GM12878 (cell line): ENCODE measurements at regions not wholly inside any gene's neighbourhood (a gene's known extent, or its start where the extent isn't known, plus 50 kb on each side); places are given as distances from the start of the nearest gene placed in this dataset.

Experiments used
- ATAC-seq: fragments of 200-7000 bp; cut with Tn5 transposase; 3 replicates; pipeline ENCODE4 v1.9.1; 2020; ENCODE audit warnings: mild to moderate bottlenecking, moderate library complexity
- BruUV-seq: library from RNA; stranded (reverse); fragments of 400-500 nt; replicated peaks from 2 replicates; lab custom pipeline; 2021; lab: Mats Ljungman, UMichigan
- CTCF ChIA-PET: fragments of 300-600 bp; sonication (Branson Sonifier 250); formaldehyde crosslinking; extraction: SDS; loops from one replicate; lab custom pipeline; 2021; ENCODE audit warnings: inconsistent platforms; lab: Yijun Ruan, JAX
- POLR2A ChIA-PET: fragments of 350-600 bp; formaldehyde crosslinking; extraction: SDS; loops from one replicate; lab custom pipeline; 2021; ENCODE audit warnings: inconsistent platforms; lab: Charles Lee
- RAD21 ChIA-PET: fragments of 300-600 bp; sonication (Branson Sonifier 250); formaldehyde crosslinking; loops from one replicate; lab custom pipeline; 2023; ENCODE audit warnings: antibody characterized with exemption; ENCODE audit not compliant: unreplicated experiment; lab: Charles Lee
- SMC1A ChIA-PET: fragments of 300-600 bp; sonication (Branson Sonifier 250); formaldehyde crosslinking; loops from one replicate; lab custom pipeline; 2023; ENCODE audit not compliant: unreplicated experiment, uncharacterized antibody; lab: Charles Lee
- DNase-seq: peaks from one replicate; pipeline ENCODE4 v3.0.0-alpha.2; 2011; ENCODE audit warnings: low read depth, low spot score
- FAIRE-seq: peaks from 3 replicates; lab custom pipeline; 2011; peaks lifted over from hg19 to GRCh38; lab: Jason Lieb, UNC
- H2AFZ ChIP-seq: 2 replicates; pipeline ENCODE4 v1.6.0; 2011; ENCODE audit warnings: low read depth, low read length, control low read depth; ENCODE audit not compliant: control insufficient read depth
- H3K27ac ChIP-seq: 2 replicates; pipeline ENCODE4 v1.5.1; 2011; ENCODE audit warnings: control low read depth; ENCODE audit not compliant: control insufficient read depth, insufficient read depth
- H3K27me3 ChIP-seq, 2 experiments: replicated peaks in 1 of 2; 2 replicates each; pipeline versions ENCODE4 v1.6.0 to v1.6.1; 2011; ENCODE audit warnings: low read length in 1 of 2; ENCODE audit not compliant: control insufficient read depth in 2 of 2, insufficient read depth in 2 of 2
- H3K36me3 ChIP-seq, 2 experiments: 2 replicates each; pipeline ENCODE4 v1.5.1; 2011; ENCODE audit warnings: low read length in 1 of 2; ENCODE audit not compliant: control insufficient read depth in 2 of 2, insufficient read depth in 2 of 2
- H3K4me1 ChIP-seq: 2 replicates; pipeline ENCODE4 v1.6.1; 2011; ENCODE audit warnings: mild to moderate bottlenecking, low read length, moderate library complexity, mixed read lengths; ENCODE audit not compliant: control insufficient read depth, insufficient read depth
- H3K4me2 ChIP-seq: 2 replicates; pipeline ENCODE4 v1.6.0; 2011; ENCODE audit warnings: control low read depth; ENCODE audit not compliant: control insufficient read depth, insufficient read depth
- H3K4me3 ChIP-seq: fragments of 200-600 bp; sonication (generic); 2 replicates; pipeline ENCODE4 v1.5.1; 2016
- H3K79me2 ChIP-seq: 2 replicates; pipeline ENCODE4 v1.6.0; 2011; ENCODE audit warnings: low read length; ENCODE audit not compliant: control insufficient read depth, insufficient read depth
- H3K9ac ChIP-seq: 2 replicates; pipeline ENCODE4 v1.8.0; 2011; ENCODE audit warnings: low read length, control low read depth, mixed read lengths; ENCODE audit not compliant: control insufficient read depth, insufficient read depth
- H3K9me3 ChIP-seq: replicated peaks from 3 replicates; pipeline ENCODE4 v1.5.1; 2011; ENCODE audit warnings: mild to moderate bottlenecking, low read length; ENCODE audit not compliant: control insufficient read depth, insufficient read depth
- H4K20me1 ChIP-seq: 2 replicates; pipeline ENCODE4 v1.6.0; 2011; ENCODE audit not compliant: control insufficient read depth, insufficient read depth
- WGBS: methylation state at CpG from one replicate; pipeline ENCODE4 v1.1.6; 2016; ENCODE audit warnings: low lambda C conversion rate; ENCODE audit not compliant: insufficient replicate concordance, insufficient coverage; ENCODE audit errors: missing lambda C conversion rate; 5-methylcytosine and 5-hydroxymethylcytosine counted together
- in situ Hi-C: fragments of 300-500 bp; cut with MboI; formaldehyde crosslinking; loops from 9 replicates; pipeline ENCODE4 v1.14.3; 2018; ENCODE audit warnings: mixed read lengths
- intact Hi-C: fragments of 100-400 bp; cut with micrococcal nuclease; formaldehyde crosslinking; loops from one replicate; pipeline ENCODE4 v1.14.2; 2022; ENCODE audit not compliant: unreplicated experiment
- TF ChIP-seq, protein P1 (sequence below), 3 experiments: IDR thresholded peaks in 2 of 3; conservative IDR thresholded peaks in 1 of 3; 2 replicates each; pipeline ENCODE4 v1.5.1; 2011; ENCODE audit warnings: low read depth in 3 of 3, low read length in 3 of 3, mild to moderate bottlenecking in 3 of 3, control low read depth in 2 of 3, moderate library complexity in 2 of 3, inconsistent platforms in 1 of 3, mixed read lengths in 1 of 3; ENCODE audit not compliant: control insufficient read depth in 2 of 3, insufficient read depth in 1 of 3; ENCODE audit errors: extremely low read depth in 1 of 3
- TF ChIP-seq, protein P2 (sequence below): fragments of 450-650 bp; IDR thresholded peaks from 2 replicates; pipeline ENCODE4 v1.6.1; 2017; ENCODE audit warnings: mild to moderate bottlenecking, moderate library complexity

DNA sequence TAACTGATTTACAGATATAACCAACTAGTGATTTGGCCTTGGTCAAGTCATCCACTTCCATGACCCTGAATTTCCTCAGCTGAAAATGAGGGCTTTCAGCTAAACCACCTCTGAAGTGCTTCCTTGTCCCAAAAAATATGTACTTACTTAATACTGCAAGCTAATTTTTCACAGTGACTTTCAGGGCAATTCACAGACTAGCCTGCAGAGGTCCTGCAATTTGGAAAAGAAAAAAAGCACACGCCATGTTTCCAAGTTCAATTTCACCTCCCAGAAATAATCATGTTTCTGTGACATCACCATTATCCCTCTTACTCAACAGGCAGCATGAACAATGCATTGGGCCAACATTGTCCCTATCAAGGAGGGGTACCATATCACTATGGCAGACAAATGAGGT is 218.2 kb downstream of the SHOX2 start:
- H3K4me3 ChIP-seq: no peak overlapping the region
- no peaks in the 10 kb centered on the region for H3K36me3 ChIP-seq
- no peak overlapping the region for H3K9ac ChIP-seq
- in situ Hi-C loops (no loop called here), intact Hi-C loops (no loop called here)
- no peak for FAIRE-seq
- no peak overlapping the region for H2AFZ ChIP-seq
- H3K4me1 ChIP-seq: no peaks in the 10 kb centered on the region
- no peak for DNase-seq
- TF ChIP-seq, protein P1, sequence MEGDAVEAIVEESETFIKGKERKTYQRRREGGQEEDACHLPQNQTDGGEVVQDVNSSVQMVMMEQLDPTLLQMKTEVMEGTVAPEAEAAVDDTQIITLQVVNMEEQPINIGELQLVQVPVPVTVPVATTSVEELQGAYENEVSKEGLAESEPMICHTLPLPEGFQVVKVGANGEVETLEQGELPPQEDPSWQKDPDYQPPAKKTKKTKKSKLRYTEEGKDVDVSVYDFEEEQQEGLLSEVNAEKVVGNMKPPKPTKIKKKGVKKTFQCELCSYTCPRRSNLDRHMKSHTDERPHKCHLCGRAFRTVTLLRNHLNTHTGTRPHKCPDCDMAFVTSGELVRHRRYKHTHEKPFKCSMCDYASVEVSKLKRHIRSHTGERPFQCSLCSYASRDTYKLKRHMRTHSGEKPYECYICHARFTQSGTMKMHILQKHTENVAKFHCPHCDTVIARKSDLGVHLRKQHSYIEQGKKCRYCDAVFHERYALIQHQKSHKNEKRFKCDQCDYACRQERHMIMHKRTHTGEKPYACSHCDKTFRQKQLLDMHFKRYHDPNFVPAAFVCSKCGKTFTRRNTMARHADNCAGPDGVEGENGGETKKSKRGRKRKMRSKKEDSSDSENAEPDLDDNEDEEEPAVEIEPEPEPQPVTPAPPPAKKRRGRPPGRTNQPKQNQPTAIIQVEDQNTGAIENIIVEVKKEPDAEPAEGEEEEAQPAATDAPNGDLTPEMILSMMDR (IDR thresholded peaks at IDR 0.05 in 2 of 3, conservative IDR thresholded peaks at IDR 0.05 in 1 of 3; ENCODE audit: control insufficient read depth in 2 of 3, extremely low read depth in 1 of 3, insufficient read depth in 1 of 3, low read depth in 3 of 3, low read length in 3 of 3): 0 out of 6 replicates have a peak, but pooled peaks of 1 of the 3 experiments have one; percentile 15
- TF ChIP-seq, protein P2, sequence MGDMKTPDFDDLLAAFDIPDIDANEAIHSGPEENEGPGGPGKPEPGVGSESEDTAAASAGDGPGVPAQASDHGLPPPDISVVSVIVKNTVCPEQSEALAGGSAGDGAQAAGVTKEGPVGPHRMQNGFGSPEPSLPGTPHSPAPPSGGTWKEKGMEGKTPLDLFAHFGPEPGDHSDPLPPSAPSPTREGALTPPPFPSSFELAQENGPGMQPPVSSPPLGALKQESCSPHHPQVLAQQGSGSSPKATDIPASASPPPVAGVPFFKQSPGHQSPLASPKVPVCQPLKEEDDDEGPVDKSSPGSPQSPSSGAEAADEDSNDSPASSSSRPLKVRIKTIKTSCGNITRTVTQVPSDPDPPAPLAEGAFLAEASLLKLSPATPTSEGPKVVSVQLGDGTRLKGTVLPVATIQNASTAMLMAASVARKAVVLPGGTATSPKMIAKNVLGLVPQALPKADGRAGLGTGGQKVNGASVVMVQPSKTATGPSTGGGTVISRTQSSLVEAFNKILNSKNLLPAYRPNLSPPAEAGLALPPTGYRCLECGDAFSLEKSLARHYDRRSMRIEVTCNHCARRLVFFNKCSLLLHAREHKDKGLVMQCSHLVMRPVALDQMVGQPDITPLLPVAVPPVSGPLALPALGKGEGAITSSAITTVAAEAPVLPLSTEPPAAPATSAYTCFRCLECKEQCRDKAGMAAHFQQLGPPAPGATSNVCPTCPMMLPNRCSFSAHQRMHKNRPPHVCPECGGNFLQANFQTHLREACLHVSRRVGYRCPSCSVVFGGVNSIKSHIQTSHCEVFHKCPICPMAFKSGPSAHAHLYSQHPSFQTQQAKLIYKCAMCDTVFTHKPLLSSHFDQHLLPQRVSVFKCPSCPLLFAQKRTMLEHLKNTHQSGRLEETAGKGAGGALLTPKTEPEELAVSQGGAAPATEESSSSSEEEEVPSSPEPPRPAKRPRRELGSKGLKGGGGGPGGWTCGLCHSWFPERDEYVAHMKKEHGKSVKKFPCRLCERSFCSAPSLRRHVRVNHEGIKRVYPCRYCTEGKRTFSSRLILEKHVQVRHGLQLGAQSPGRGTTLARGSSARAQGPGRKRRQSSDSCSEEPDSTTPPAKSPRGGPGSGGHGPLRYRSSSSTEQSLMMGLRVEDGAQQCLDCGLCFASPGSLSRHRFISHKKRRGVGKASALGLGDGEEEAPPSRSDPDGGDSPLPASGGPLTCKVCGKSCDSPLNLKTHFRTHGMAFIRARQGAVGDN: no peak
- H4K20me1 ChIP-seq: no peaks in the 10 kb centered on the region
- no peaks in the 10 kb centered on the region for H3K9me3 ChIP-seq
- ChIA-PET CTCF (no interaction called here), SMC1A (no interaction called here), RAD21 (no interaction called here), POLR2A (no interaction called here)
- 39% methylated on average over 1 of the region's 1 CpG for WGBS
- no peaks in the 10 kb centered on the region for H3K27me3 ChIP-seq
- no TSS peak for BruUV-seq
- H3K27ac ChIP-seq: no peak overlapping the region
- no peaks in the 10 kb centered on the region for H3K79me2 ChIP-seq
- no peak overlapping the region for H3K4me2 ChIP-seq
- ATAC-seq: no peak
